SK-N-MC (cell line): ENCODE measurements at regions not wholly inside any gene's neighbourhood (a gene's known extent, or its start where the extent isn't known, plus 50 kb on each side); places are given as distances from the start of the nearest gene placed in this dataset.

Source experiments
- EZH2 ChIP-seq: fragments of 200-600 bp; sonication (generic); IDR thresholded peaks from one replicate; pipeline ENCODE4 v1.6.1; 2017; ENCODE audit warnings: antibody characterized with exemption
- POLR2AphosphoS5 ChIP-seq: IDR thresholded peaks from 2 replicates; pipeline ENCODE4 v1.6.1; 2012; ENCODE audit warnings: mild to moderate bottlenecking, low read depth, low read length, borderline replicate concordance

GRCh38 chr5:101894985-101895384 is 401.1 kb downstream of the SLCO4C1 start:
- TF ChIP-seq EZH2, result no peak
- no peak for TF ChIP-seq POLR2AphosphoS5
